COR-L47 (cell line): ENCODE measurements at regions not wholly inside any gene's neighbourhood (a gene's known extent, or its start where the extent isn't known, plus 50 kb on each side); places are given as distances from the start of the nearest gene placed in this dataset.

ENCODE experiments used
- DNase-seq: peaks from one replicate; lab custom pipeline; 2025; lab: John Stamatoyannopoulos, UW

- no peak for DNase-seq
Measured at GRCh38 chr11:128328955-128329551, 258.3 kb downstream of the ETS1 start.

DNA sequence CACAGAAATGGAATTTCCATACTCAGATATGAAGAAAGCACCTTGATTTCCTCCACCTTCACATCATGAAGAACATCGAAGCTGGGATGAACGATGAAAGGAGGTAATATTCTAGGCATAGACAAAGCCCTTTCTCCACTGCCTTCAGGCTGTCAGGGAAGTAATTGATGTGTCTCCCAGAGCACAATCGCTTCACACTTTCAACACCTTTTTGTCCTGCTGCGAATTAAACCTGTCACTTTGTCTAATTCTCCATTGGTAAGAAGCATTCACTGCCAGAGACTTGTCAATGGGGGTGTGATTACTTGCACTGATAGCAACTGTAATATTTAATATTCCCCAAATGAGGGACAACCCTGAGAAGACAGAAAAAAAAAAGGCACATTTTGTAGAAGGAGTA, 260.1 kb downstream of the ETS1 start:
- DNase-seq = no peak

DNA sequence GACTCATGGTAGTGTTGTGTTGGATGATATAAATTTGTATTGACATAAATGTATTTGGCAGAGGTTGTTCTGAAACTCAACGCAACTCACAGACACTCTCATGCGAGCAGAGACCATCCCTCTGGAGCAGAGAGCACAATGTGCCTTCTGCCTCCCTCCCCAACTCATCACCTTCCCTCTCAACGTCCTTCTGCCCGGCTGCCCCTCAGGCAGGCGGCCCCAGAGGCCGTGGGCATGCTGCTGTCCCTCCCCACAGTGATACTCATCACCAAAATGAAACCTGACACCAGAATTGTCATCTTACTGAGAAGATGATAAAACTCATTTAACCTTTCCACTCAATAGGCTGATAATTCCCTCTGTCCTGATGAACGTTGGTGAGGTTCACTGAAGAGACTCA, 260.6 kb downstream of the ETS1 start:
- no peak for DNase-seq

GRCh38 chr11:128324531-128325141, 262.7 kb downstream of the ETS1 start:
- no peak for DNase-seq

GRCh38 chr11:128324051-128324481, 263.3 kb downstream of the ETS1 start:
- no peak for DNase-seq

DNA sequence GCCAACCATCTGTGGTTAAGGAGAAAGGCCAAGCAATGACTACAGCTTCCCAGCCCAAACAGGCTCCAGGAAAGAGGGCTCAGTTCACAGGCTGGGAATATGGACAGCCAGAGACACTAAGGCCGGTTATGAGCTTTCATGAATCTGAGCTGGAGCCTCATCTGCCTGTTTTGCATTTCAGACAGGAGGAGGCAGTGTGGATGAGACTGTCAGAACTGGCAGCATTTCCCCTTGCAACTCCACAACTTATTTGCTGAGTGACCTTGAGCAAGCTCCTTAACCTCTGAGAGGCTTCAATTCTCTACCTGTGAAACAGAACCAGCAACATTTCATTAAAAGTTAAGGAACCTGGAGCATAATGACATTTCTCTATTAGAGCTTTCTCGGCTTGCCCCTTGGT, 264.0 kb downstream of the ETS1 start:
- no peak for DNase-seq

- no peak for DNase-seq
Measured at GRCh38 chr11:128318856-128319474, 268.4 kb downstream of the ETS1 start.

DNA sequence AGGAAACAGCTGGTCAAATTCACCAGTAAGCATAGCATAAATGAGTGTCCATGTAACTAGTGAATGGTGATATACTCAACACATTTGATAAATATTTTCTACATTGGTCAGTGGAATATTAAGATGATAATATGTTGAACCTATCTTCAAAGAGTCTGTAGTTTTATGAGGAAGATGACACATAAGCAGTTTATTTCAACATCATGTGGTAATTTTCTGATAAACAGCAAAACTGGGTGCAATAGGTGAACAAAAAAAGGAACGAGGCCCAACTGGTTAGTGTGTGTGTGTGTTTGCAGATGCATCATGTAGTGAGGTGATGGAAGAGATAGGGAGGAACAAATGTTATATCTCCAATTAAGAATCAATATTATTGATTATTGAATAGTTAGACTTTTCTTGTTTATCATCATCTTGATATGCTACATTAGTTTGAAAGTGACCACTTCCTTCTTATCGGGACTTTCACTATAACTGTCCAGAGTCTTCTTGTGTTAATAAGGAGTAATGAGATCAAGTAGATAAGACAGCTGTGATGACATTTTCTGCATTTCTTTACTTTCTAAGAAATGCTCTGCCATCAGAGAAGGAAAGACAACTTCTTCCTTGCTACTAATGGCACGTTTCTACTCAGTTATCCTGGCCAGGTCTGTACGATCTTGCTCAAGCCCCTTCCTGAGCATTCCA, 270.7 kb downstream of the ETS1 start:
- no peak for DNase-seq

DNA sequence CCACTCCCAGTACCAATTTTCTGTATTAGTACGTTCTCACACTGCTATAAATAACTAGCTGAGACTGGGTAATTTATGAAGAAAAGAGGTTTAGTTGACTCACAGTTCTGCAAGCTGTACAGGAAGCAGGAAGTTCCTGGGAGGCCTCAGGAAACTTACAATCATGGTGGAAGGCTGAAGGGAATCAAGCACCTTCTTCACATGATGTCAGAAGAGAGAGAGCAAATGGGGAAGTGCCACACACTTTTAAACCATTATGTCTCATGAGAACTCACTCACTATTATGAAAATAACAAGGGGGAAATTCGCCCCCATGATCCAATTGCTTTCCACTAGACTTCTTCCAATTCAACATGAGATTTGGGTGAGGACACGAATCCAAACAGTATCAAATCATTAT, 271.4 kb downstream of the ETS1 start:
- DNase-seq = no peak

DNA sequence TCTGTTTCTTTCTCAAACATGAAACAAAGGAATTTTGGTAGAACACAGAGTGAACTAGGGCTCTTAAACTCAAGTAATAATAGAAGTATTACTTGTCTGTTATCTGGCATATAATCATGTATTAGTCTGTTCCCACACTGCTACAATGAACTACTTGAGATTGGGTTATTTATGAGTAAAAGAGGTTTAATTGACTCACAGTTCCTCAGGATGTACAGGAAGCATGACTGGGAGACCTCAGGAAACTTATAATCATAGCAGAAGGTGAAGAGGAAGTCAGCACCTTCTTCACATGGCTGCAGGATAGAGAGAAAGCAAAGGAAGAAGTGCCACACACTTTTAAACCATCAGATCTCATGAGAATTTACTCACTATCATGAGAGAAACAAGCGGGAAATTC, 273.4 kb downstream of the ETS1 start:
- DNase-seq = no peak

GRCh38 chr11:128311742-128312719, 275.3 kb downstream of the ETS1 start:
- DNase-seq = no peak

- no peak for DNase-seq
Measured at GRCh38 chr11:128310676-128311445, 276.5 kb downstream of the ETS1 start.

DNA sequence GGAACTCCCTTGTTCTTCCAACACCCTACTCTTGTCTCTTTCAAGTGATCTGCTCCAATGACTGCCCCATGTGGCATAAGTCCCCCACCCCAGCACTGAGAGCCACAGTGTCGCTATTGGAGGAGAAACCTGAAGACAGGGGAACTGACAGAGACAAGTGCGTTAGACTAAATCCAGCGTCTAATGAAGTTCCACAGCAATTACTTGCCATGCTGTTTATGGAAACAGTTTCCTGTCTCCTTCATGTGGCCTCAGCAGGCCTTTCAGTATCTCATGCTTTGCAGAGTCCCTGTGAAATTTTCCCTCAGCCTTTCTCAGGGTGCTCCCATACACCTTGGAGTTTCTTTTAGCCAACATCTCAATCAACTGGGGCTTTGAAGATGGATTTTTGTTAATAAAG, 277.4 kb downstream of the ETS1 start:
- DNase-seq = no peak

DNA sequence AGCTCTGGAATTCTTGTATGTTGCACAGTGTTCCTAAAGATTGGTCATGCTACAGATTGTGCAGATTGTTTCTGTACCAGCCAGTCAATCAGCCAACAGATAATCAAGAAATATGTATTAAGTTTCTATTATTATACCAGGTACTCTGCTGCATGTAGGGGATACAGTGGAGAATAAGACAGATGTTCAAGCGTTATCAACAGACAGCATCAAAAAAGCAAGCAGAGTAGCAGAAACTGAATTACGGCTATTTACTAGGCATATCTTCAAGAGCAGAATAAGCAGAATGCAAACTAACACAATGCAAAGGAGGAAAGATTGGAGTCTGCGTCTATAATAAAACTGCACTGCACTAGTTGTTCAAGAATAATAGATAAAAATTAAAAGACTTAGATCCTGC, 278.6 kb downstream of the ETS1 start:
- no peak for DNase-seq

- no peak for DNase-seq
Measured at GRCh38 chr11:128305588-128305987, 281.8 kb downstream of the ETS1 start.

DNA sequence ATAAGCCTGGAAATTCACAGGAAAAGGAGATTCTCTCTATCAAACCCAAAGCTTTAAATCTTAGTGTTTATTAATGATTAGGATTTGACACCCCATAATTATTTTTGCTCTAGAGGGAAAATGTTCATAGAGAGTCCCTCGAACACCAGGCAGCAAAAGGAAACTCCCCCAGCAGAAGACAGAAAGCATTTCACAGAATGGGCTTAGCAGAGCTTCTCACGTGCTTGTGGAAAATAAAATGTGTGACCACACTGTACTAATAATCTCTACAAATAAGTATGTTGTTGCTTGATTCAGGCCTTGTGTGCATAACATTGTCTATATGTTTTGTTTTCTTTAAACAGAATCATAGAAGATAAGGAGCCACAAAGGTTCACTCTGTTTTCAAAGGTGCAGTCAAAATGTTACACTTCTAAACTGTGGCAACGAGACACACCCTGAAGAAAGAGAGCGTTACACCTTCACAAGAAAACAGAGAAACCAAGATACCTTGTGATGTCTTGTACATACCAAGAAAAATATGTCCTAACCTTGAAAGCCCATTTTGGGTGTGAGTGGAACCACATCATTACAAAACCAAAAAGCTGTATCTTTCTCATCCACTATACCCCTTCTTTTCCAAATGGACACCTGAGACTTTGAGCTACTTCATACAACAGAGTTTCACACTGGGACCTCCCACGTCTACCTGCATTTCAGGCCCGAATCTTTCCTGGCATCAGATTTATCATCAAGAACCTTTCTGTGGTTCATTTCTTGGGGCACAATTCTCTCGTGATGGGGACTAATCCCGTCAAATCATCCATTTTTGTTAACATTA, 282.5 kb downstream of the ETS1 start:
- no peak for DNase-seq

DNA sequence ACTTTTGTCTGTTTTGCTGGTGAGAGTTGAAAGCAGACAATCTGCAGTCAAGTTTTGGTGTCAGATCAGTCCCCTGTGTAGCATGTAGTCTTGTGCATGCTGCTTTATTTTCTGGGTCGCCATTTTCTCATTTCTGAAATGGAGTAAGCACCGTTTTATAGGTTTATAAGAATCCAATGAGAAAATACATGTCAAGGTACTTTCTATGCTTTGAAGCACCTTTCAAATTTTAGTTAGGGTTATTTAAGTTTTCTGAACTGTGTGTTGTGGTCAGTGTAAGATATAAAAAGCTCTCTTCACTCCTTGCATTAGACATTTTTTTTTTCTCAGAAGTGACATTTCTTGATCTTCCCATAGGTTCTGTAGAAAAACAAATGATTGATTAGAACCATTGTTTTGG, 283.2 kb downstream of the ETS1 start:
- no peak for DNase-seq

DNA sequence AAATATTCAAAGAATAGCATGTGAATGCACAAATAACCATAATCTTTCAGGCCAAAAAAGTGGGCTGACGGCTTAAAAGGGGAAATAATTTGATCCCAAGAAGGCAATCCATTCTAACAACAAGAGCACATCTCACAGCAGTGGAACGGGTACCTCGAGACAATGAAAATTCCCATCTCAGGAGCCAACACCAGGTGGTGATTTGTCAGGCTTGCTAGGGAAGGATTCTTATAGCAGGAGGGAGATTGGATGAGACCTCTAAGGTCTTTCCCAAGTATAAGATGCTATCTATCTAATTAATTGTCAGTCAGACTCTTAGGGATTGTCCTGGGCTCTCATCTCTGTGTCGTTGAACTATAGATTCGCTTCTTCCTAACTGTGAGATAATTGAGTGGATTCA, 284.0 kb downstream of the ETS1 start:
- DNase-seq = no peak

GRCh38 chr11:128302425-128303186, 284.8 kb downstream of the ETS1 start:
- DNase-seq = peak; percentile 18

DNA sequence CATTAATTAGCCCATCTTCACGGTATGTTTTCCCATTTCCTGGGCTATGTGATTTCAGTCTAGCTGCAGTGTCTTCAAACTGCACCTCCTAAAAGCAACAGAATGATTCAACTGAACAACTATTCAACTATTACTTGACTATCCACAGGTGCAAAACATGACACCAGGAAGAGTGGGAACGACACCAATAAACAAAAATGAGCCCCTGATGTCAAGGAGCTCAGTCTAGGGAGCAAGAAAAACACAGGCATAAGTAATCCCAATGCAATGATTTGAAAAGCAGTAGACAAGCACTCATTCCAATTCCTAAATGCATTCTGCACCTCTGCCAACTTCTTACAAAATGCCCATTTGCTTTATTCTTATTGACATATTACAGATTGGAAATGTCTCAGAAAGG, 285.6 kb downstream of the ETS1 start:
- no peak for DNase-seq
